GM12872 (cell line): ENCODE measurements at regions not wholly inside any gene's neighbourhood (a gene's known extent, or its start where the extent isn't known, plus 50 kb on each side); places are given as distances from the start of the nearest gene placed in this dataset.

Experiments used
- TF ChIP-seq, protein P1 (sequence below): IDR thresholded peaks from 3 replicates; pipeline ENCODE4 v1.5.1; 2011; ENCODE audit warnings: low read depth, mild to moderate bottlenecking, low read length, moderate library complexity; ENCODE audit not compliant: insufficient read depth

DNA sequence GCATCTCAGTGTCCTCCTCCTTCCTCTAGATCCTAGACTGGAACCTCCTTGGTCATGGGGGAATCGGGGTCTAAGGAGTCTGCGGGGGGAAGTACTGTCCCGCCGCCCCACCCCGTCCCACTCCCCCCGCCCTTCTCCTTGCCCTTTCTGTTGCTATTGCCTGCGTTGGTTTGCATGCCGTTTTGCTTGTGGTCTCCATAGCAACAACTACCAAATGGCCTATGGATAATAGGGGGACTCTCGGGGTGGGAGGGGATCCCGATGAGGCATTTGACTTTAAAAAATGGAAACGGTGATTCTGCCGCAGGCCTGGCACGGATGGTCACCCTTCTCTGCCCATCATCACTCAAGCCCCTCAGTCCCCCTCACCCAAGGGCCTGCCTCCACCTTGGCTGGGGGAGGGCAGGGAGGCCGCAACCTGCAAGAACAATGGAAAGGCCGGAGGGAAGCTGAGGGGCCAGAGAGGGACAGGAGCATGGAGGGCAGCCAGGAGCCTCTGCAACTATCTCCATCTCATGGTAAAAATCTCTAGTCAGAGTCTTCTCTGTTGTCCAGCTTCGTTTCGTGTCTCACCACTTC lies 231.4 kb upstream of the TNRC6C start:
- TF ChIP-seq, protein P1, sequence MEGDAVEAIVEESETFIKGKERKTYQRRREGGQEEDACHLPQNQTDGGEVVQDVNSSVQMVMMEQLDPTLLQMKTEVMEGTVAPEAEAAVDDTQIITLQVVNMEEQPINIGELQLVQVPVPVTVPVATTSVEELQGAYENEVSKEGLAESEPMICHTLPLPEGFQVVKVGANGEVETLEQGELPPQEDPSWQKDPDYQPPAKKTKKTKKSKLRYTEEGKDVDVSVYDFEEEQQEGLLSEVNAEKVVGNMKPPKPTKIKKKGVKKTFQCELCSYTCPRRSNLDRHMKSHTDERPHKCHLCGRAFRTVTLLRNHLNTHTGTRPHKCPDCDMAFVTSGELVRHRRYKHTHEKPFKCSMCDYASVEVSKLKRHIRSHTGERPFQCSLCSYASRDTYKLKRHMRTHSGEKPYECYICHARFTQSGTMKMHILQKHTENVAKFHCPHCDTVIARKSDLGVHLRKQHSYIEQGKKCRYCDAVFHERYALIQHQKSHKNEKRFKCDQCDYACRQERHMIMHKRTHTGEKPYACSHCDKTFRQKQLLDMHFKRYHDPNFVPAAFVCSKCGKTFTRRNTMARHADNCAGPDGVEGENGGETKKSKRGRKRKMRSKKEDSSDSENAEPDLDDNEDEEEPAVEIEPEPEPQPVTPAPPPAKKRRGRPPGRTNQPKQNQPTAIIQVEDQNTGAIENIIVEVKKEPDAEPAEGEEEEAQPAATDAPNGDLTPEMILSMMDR = no peak

DNA sequence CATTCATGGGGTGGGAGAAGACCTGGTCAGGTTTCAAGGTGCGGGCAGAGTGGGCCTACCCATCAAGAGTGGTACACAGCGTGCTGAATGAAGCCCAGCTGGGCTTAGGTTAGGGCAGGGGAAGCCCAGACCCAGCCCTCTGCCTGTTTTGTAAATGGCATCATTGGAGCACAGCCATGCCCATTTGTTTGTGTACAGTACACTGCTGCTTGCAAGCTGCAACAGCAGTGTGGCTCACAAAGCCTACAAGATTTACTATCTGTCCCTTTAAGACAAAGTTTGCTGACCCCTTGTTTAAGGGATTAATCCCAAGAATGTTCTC lies 230.1 kb upstream of the TNRC6C start:
- TF ChIP-seq, protein P1 = no peak

DNA sequence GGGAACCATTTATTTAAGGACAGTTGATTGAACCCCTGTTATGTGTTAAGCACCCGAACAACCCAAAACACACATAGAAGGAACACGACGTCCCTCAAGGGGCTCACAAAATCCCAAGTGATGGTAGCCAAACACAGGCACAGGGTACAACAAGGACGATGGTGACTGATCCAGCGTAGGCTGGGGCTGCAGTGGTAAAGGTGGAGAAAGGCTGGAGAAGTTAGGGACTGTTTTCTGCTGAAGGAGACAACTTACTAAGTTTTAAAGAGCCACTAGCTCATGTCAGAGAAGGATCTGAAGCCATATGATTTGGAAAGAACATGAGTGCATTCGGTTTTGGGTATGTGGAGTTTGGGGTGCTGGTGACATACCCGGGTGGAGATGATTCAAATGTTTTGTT lies 229.6 kb upstream of the TNRC6C start:
- TF ChIP-seq, protein P1 = no peak

DNA sequence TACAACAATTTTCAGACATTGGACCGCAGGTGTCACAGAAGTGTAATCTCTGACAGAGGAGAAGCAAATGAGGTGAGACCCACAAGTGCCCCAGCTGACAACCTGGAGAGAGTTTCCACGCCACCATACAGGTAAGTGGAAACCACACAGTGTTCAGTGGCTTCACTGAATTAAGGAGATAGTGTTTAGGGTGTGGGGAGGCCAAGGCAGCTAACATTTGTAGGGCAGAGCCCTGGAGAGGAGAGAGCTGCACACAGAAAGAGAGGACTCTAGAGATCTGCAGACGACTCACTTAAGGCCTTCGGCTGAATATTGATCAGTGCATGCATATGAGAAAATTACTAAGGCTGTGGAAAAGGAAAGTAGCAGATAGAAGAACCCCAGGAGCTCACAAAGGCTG lies 228.9 kb upstream of the TNRC6C start:
- TF ChIP-seq, protein P1 = no peak

DNA sequence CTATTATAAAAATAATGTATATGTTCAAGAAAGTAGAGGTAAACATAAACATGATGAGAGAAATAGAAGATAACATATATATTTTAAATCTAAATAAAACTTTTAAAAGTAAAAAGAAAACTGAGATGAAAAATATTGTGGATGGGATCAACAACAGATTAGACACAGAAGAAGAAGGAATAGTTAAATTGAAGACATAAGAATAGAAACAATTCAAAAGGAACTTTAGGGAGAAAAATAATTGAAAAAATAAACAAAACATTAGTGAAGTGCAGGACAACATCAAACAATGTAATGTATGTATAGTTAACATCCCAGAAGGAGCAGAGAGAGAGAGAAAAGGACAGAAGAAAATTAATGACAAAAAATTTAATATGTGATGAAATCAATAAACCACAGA lies 228.1 kb upstream of the TNRC6C start:
- TF ChIP-seq, protein P1 = no peak

DNA sequence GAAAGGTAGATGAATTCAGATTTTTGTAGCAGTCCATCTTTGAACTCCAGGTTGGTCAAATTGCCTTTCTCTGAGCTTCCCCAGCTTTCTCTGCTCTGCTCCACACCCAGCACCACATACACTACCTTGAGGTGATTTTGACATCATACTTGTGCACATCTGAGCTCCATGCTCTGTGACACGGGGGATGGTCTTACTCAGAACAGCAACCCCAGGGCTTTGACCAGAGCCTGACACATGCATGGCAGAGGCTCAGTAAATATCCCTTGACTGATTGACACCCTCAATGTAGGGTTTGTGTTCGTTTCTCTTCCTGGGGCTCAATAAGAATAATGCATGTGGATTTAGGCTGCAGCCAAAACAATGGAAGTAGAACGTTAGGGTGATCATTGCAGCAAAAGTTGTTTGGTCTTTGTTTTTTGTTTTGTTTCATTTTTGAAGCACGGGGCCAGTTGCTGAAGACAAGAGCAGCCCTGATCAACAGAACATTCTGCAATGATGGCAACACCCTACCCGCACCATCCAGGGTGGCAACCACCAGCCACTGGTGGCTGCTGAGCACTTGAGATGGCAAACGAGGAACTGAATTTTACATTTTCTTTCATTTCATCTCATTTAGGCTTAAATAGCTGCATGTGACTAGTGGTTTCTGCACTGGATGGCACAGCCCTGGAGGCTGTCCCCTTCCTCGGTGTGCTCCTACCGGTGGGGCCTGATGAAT lies 224.8 kb upstream of the TNRC6C start:
- TF ChIP-seq, protein P1 = no peak

DNA sequence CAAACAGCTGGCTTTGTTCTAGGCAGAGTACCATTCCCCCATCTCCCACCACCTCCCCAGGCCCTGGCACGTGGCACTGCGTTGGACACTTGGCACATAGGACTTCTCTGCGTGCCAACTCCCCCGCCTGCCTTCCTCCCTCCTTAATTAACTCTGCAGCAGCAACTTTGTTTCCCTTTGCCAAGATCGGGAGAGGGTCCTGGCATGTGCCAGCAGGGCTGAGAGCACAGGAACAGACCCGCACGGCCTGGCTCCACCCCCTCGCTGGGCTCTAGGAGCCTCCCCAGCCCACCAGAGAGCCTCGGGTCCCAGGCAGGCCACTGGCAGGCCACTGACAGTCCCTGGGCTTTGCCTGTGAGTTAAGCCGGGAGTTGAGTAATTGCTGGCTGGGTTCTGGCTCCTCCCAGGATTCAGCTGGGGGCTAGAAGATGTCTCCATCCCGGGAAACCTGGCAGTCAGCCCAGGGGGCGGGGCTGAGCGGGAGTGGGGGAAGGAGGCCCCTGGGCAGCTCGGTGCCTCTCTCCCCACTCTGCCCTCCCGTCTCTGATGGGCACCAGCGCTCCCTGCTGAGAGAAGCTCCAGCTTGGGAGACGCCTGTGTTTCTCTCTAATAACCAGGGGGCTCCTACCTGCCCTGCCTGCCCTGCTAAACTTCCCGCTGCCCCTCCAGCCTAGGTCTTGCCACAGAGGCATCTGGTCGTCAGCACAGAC lies 224.0 kb upstream of the TNRC6C start:
- TF ChIP-seq, protein P1 = no peak
